ENCODE measurements at regions not wholly inside any gene's neighbourhood (a gene's known extent, or its start where the extent isn't known, plus 50 kb on each side); places are given as distances from the start of the nearest gene placed in this dataset.

- no peak for TF ChIP-seq CTCF (IDR thresholded peaks at IDR 0.05)
- Histone ChIP-seq H3K4me1 (peaks cover 7% of the 10 kb centered on the region), H3K9me3 (no peaks in the 10 kb centered on the region), H3K36me3 (ENCODE audit: insufficient read depth in 1 of 2, low read depth in 1 of 2) (no peaks in the 10 kb centered on the region), H3K4me3 (no peak overlapping the region), H3K27ac (no peak overlapping the region), H3K27me3 (ENCODE audit: insufficient read depth in 3 of 3, low read length in 2 of 3) (no peaks in the 10 kb centered on the region)
- intact Hi-C loops (cut with DNase I) = no loop called here
- WGBS, 3 donors = 23 to 28% (median 24%) methylated on average over 10 of the region's 10 CpGs
- ATAC-seq (peak in 2 of 4 donors; percentile 9 to 48), DNase-seq (no peak)
Measured at GRCh38 chr16:73213732-73214455, 166.0 kb upstream of the ZFHX3 start.

- TF ChIP-seq CTCF (IDR thresholded peaks at IDR 0.05) = no peak
- Histone ChIP-seq H3K27me3 (ENCODE audit: insufficient read depth in 3 of 3, low read length in 2 of 3) (no peaks in the 10 kb centered on the region), H3K9me3 (no peaks in the 10 kb centered on the region), H3K4me1 (peaks cover 7% of the 10 kb centered on the region), H3K36me3 (ENCODE audit: insufficient read depth in 1 of 2, low read depth in 1 of 2) (no peaks in the 10 kb centered on the region), H3K27ac (no peak overlapping the region), H3K4me3 (no peak overlapping the region)
- no peak for ATAC-seq
- DNase-seq = no peak
- WGBS, 3 donors = 69 to 77% (median 75%) methylated on average over 4 of the region's 4 CpGs
- intact Hi-C loops (cut with DNase I) = no loop called here
Measured at GRCh38 chr16:73212431-73212830, 164.5 kb upstream of the ZFHX3 start.

- ATAC-seq (no peak), DNase-seq (no peak)
- Histone ChIP-seq H3K4me1 (peaks cover 7% of the 10 kb centered on the region), H3K4me3 (no peak overlapping the region), H3K9me3 (no peaks in the 10 kb centered on the region), H3K27me3 (ENCODE audit: insufficient read depth in 3 of 3, low read length in 2 of 3) (no peaks in the 10 kb centered on the region), H3K36me3 (ENCODE audit: insufficient read depth in 1 of 2, low read depth in 1 of 2) (no peaks in the 10 kb centered on the region), H3K27ac (no peak overlapping the region)
- TF ChIP-seq CTCF (IDR thresholded peaks at IDR 0.05) = no peak
- intact Hi-C loops (cut with DNase I) = no loop called here
- 75 to 91% (median 84%) methylated on average over 1 of the region's 1 CpG for WGBS, 3 donors
Measured at GRCh38 chr16:73210686-73211085, 162.8 kb upstream of the ZFHX3 start.

- WGBS, 3 donors = 68 to 71% (median 69%) methylated on average over 4 of the region's 4 CpGs
- no peak overlapping the region for H3K4me3 ChIP-seq
- intact Hi-C loops (cut with DNase I) = no loop called here
- no peaks in the 10 kb centered on the region for H3K9me3 ChIP-seq
- no peaks in the 10 kb centered on the region for H3K36me3 ChIP-seq (ENCODE audit: insufficient read depth in 1 of 2, low read depth in 1 of 2)
- peaks cover 7% of the 10 kb centered on the region for H3K4me1 ChIP-seq
- no peak overlapping the region for H3K27ac ChIP-seq
- no peaks in the 10 kb centered on the region for H3K27me3 ChIP-seq (ENCODE audit: insufficient read depth in 3 of 3, low read length in 2 of 3)
- no peak for TF ChIP-seq CTCF (IDR thresholded peaks at IDR 0.05)
- ATAC-seq (no peak), DNase-seq (no peak)
Measured at GRCh38 chr16:73210084-73210483, 162.2 kb upstream of the ZFHX3 start.

- no peaks in the 10 kb centered on the region for H3K9me3 ChIP-seq
- no peak overlapping the region for H3K27ac ChIP-seq
- intact Hi-C loops (cut with DNase I) = no loop called here
- no peak for TF ChIP-seq CTCF (IDR thresholded peaks at IDR 0.05)
- peaks cover 7% of the 10 kb centered on the region for H3K4me1 ChIP-seq
- ATAC-seq (no peak), DNase-seq (no peak)
- no peaks in the 10 kb centered on the region for H3K36me3 ChIP-seq (ENCODE audit: insufficient read depth in 1 of 2, low read depth in 1 of 2)
- no peaks in the 10 kb centered on the region for H3K27me3 ChIP-seq (ENCODE audit: insufficient read depth in 3 of 3, low read length in 2 of 3)
- 98 to 100% (median 100%) methylated on average over 2 of the region's 2 CpGs for WGBS, 3 donors
- H3K4me3 ChIP-seq = no peak overlapping the region
Measured at GRCh38 chr16:73209190-73209589, 161.3 kb upstream of the ZFHX3 start.

Data from psoas muscle (tissue), 7 donors.